ENCODE measurements at regions not wholly inside any gene's neighbourhood (a gene's known extent, or its start where the extent isn't known, plus 50 kb on each side); places are given as distances from the start of the nearest gene placed in this dataset.
"Not testable (repeated sequence)": the region's sequence is repeated elsewhere in the genome, so short reads cannot be mapped to it uniquely, and the experiment has no call there.

DNA sequence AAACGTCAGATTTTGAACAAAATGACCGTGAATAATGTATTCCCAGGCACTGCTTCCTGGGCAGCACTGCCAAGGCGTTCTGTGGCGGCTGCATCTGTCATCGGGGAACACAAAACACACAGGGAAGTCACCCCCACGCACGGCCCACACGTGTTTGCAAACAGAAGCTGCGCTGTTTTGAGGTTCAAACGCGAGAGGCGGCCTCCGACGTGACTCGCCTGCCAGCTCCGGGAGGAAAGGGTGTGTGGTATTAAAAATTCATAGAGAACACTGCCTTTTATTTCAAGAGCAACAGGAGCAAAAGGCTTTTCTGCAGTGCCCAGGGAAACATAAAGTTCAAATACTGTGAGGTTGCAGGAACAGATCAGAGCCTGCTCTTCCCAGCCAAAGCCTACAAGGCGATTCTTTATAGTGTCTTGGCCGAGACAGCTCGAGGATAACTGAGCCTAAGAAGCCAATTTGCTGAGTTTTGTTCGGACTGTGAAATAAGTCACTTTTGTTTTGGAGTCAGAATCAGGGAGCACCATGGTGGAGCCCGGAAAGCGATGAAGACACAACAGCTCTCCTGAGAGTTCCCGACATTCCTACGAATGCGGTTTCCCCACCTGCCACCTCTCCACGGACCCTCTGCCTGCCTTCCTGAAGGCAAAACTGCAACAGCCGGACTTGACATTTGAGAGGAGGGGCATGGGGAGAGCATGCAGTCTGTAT is 115.3 kb upstream of the IRX2 start:
- 83 to 87% methylated on average over 27 of the region's 27 CpGs for WGBS, 2 donors

DNA sequence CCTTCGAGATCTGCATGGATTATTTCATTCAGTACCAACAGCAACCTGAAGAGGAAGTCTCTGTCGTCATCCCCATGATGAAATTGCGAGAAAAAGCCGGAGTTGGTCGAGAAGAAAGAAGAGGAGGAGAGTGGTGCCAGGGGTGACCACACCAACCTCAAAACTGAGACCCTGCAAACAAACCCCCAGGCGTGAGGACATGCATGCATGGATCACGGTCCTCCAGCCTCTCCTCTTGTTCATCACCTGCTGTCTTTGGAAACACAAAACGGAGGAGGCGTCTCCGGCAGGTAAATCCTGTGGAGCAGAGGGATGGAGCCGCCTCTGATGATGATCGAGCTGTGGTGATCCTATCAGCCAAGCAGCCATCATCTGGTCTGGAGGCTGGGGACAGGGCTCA is 114.4 kb upstream of the IRX2 start:
- 87 to 93% methylated on average over 12 of the region's 12 CpGs for WGBS, 2 donors
- intact Hi-C loops (cut with DNase I): no loop called here
- DNase-seq: no peak

More for the DNA sequence above, 115.3 kb upstream of the IRX2 start:
- no peak for DNase-seq
- Histone ChIP-seq H3K9me3 (no peaks in the 10 kb centered on the region), H3K4me3 (replicated peaks in 1 of 3) (no peak overlapping the region), H3K36me3 (no peaks in the 10 kb centered on the region), H3K4me1 (no peaks in the 10 kb centered on the region), H3K27ac (no peak overlapping the region), H3K27me3 (no peaks in the 10 kb centered on the region)
- intact Hi-C loops (cut with DNase I): no loop called here
- TF ChIP-seq, protein P1, sequence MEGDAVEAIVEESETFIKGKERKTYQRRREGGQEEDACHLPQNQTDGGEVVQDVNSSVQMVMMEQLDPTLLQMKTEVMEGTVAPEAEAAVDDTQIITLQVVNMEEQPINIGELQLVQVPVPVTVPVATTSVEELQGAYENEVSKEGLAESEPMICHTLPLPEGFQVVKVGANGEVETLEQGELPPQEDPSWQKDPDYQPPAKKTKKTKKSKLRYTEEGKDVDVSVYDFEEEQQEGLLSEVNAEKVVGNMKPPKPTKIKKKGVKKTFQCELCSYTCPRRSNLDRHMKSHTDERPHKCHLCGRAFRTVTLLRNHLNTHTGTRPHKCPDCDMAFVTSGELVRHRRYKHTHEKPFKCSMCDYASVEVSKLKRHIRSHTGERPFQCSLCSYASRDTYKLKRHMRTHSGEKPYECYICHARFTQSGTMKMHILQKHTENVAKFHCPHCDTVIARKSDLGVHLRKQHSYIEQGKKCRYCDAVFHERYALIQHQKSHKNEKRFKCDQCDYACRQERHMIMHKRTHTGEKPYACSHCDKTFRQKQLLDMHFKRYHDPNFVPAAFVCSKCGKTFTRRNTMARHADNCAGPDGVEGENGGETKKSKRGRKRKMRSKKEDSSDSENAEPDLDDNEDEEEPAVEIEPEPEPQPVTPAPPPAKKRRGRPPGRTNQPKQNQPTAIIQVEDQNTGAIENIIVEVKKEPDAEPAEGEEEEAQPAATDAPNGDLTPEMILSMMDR (IDR thresholded peaks at IDR 0.05): no peak
- TF ChIP-seq POLR2A (IDR thresholded peaks at IDR 0.05): no peak

DNA sequence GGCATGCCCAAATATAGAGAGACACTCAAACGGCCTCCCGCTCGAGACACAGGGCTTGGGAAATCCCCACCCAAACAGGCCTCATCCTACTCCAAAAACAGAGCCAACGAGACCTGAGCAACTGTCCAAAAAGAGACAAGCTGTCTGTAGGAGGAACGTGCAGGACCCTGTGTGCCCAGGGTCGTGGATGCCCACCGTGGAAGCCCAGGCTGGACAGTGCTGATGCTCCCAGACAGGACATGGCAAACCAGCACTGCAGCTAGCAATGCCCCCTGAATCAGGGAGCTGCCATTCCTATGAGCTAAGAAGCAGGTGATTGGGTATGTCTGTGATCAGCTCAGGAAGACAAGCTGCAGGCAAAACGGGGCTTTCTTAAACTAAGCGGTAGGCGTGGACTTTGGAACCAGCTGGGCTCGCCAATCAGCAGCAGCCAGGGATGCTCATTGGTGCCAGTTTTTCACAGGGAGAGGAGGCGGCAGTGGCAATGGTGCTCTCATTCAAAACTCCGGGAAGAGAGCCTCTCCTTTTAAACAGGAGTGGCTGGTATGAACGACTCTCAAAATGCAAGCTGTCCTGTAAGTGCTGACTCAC is 113.1 kb upstream of the IRX2 start:
- no peaks in the 10 kb centered on the region for H3K36me3 ChIP-seq
- no peaks in the 10 kb centered on the region for H3K27me3 ChIP-seq
- no peaks in the 10 kb centered on the region for H3K4me1 ChIP-seq
- intact Hi-C loops (cut with DNase I): no loop called here
- TF ChIP-seq POLR2A (IDR thresholded peaks at IDR 0.05): no peak
- TF ChIP-seq, protein P1 (IDR thresholded peaks at IDR 0.05): no peak
- H3K9me3 ChIP-seq: no peaks in the 10 kb centered on the region
- whole genome bisulfite sequencing, 2 donors: 63 to 65% methylated on average over 14 of the region's 14 CpGs
- H3K4me3 ChIP-seq (replicated peaks in 1 of 3): no peak overlapping the region
- no peak overlapping the region for H3K27ac ChIP-seq
- no peak for DNase-seq

More for the DNA sequence above, 114.4 kb upstream of the IRX2 start:
- H3K27ac ChIP-seq: no peak overlapping the region
- no peaks in the 10 kb centered on the region for H3K27me3 ChIP-seq
- H3K36me3 ChIP-seq: no peaks in the 10 kb centered on the region
- TF ChIP-seq, protein P1 (IDR thresholded peaks at IDR 0.05): no peak
- TF ChIP-seq POLR2A (IDR thresholded peaks at IDR 0.05): no peak
- no peaks in the 10 kb centered on the region for H3K9me3 ChIP-seq
- H3K4me1 ChIP-seq: no peaks in the 10 kb centered on the region
- no peak overlapping the region for H3K4me3 ChIP-seq (replicated peaks in 1 of 3)

DNA sequence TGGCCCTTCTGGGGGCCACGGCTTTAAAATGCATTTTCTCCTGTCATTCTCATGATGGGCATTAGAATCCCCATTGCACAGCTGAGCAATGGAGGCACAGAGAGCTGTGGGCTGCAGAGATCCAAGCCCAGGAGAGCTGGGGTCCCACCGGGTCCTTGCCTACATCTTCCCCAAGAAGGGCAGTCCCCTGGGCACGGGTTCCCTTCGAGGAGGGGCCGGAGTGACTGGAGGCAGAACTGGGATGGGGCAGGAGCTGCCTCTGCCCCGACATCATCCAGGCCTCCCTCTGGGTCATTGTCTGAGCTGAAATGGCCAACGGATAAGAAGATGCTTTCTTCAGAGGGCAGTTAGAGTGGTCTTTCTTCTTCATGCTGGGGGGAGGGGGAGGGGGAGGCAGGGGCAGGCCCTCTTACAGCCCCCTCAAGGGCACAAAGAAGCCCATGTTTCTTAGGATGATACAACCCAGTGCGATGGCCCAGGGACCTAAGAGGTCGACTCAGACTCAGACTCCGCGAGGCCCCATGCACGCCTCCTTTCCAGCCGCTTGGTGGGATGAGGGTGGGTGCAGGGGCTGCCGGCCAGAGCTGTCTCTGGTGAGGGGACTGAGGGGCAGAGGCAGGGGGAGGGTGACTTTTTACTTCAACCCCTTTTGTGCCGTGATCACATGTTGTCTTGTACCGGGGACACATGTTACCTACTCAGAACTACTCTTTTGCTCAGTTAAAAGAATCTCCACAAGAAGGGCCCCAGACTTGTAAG is 112.4 kb upstream of the IRX2 start:
- Histone ChIP-seq H3K27ac (no peak overlapping the region), H3K4me3 (replicated peaks in 1 of 3) (no peak overlapping the region), H3K9me3 (no peaks in the 10 kb centered on the region), H3K36me3 (no peaks in the 10 kb centered on the region), H3K4me1 (no peaks in the 10 kb centered on the region), H3K27me3 (no peaks in the 10 kb centered on the region)
- 87 to 92% methylated on average over 15 to 16 of the region's 16 CpGs for WGBS, 2 donors
- TF ChIP-seq, protein P1 (IDR thresholded peaks at IDR 0.05): no peak
- TF ChIP-seq POLR2A (IDR thresholded peaks at IDR 0.05): no peak
- DNase-seq: no peak
- intact Hi-C loops (cut with DNase I): no loop called here

DNA sequence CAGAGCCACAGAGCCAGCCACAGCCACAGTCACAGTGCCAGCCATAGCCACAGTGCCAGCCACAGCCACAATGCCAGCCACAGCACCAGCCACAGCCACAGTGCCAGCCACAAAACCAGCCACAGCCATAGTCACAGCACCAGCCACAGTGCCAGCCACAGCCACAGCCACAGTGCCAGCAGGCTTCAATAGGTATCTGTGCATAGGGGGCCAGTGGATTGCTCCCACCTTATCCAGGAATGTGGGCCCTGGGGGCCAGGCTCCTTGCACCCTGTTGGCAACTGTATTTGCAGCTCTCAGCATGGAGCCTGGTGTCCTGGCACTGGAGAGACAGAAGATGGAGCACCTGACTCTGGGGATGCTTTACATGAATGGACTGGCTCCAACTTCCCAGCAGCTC is 111.7 kb upstream of the IRX2 start:
- Histone ChIP-seq H3K27me3 (no peaks in the 10 kb centered on the region), H3K9me3 (no peaks in the 10 kb centered on the region), H3K4me1 (no peaks in the 10 kb centered on the region), H3K27ac (no peak overlapping the region), H3K4me3 (replicated peaks in 1 of 3) (no peak overlapping the region), H3K36me3 (no peaks in the 10 kb centered on the region)
- TF ChIP-seq, protein P1 (IDR thresholded peaks at IDR 0.05): no peak
- TF ChIP-seq POLR2A (IDR thresholded peaks at IDR 0.05): no peak
- intact Hi-C loops (cut with DNase I): no loop called here
- DNase-seq: no peak

DNA sequence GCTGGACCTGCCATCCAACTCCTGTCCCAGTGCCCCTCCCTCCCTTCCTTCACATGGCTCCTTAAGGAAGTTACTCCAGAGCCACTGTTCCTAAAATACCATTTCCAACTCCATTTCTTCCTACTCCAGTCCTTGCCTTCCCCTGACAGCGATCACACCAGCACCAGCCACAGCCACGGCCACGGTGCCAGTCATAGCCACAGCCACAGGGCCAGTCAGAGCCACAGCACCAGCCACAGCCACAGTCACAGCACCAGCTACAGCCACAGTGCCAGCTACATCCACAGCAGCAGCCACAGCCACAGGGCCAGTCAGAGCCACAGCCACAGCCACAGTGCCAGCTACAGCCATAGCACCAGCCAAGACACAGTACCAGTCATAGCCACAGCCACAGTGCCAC is 110.7 kb upstream of the IRX2 start:
- not testable (repeated sequence) for H3K4me3 ChIP-seq (replicated peaks in 1 of 3)
- 92 to 100% methylated on average over 3 of the region's 3 CpGs for WGBS, 2 donors

More for the DNA sequence above, 110.7 kb upstream of the IRX2 start:
- H3K27ac ChIP-seq; DNase-seq; H3K9me3 ChIP-seq; H3K27me3 ChIP-seq; intact Hi-C loops (cut with DNase I); H3K36me3 ChIP-seq; H3K4me1 ChIP-seq: not testable (repeated sequence)

Measured in thyroid gland (tissue), 4 donors.